ENCODE measurements at regions not wholly inside any gene's neighbourhood (a gene's known extent, or its start where the extent isn't known, plus 50 kb on each side); places are given as distances from the start of the nearest gene placed in this dataset.

GRCh38 chr21:35578831-35579471 is 481.4 kb downstream of the SETD4 start:
- TF ChIP-seq EZH2 (IDR thresholded peaks at IDR 0.05; ENCODE audit: insufficient read depth, poor library complexity, severe bottlenecking) (no peak), EZH2phosphoT487 (IDR thresholded peaks at IDR 0.05; ENCODE audit: insufficient read depth, low read depth) (no peak)
